Tibial artery (tissue), 4 donors: ENCODE measurements at regions not wholly inside any gene's neighbourhood (a gene's known extent, or its start where the extent isn't known, plus 50 kb on each side); places are given as distances from the start of the nearest gene placed in this dataset.
A peak's percentile ranks its signal among the peaks of the same experiment; 100 is the strongest.

Experiments
- DNase-seq, 2 donors: peaks; one replicate each; pipeline ENCODE4 v3.0.0-alpha.2; 2019
- H3K27ac ChIP-seq, 2 donors: fragments of 200-600 bp; sonication (generic) in 1 of 2; 1 replicate in 1 of 2; 2 replicates in 1 of 2; pipeline ENCODE4 v1.5.1; 2018 to 2019; ENCODE audit warnings: mild to moderate bottlenecking in 1 of 2
- H3K27me3 ChIP-seq, 2 donors: fragments of 200-600 bp; sonication (generic) in 1 of 2; one replicate each; pipeline versions ENCODE4 v1.5.1 to v1.6.0; 2016 to 2019
- H3K36me3 ChIP-seq, 3 donors: fragments of 200-600 bp; sonication (generic) in 2 of 3; one replicate each; pipeline ENCODE4 v1.5.1; 2016 to 2019; ENCODE audit warnings: mild to moderate bottlenecking in 2 of 3
- H3K4me1 ChIP-seq, 4 donors: fragments of 200-600 bp; sonication (generic) in 2 of 4; 1 replicate in 3 of 4; 2 replicates in 1 of 4; pipeline ENCODE4 v1.5.1; 2016 to 2019
- H3K4me3 ChIP-seq, 2 donors: fragments of 200-600 bp; sonication (generic) in 1 of 2; 1 replicate in 1 of 2; 2 replicates in 1 of 2; pipeline ENCODE4 v1.5.1; 2018 to 2019; ENCODE audit warnings: mild to moderate bottlenecking in 2 of 2
- H3K9me3 ChIP-seq, 3 donors: fragments of 200-600 bp; sonication (generic) in 1 of 3; one replicate each; pipeline ENCODE4 v1.5.1; 2016 to 2019
- CTCF ChIP-seq, 2 experiments: fragments of 200-600 bp in 1 of 2; fragments of 450-650 bp in 1 of 2; IDR thresholded peaks; one replicate each; pipeline ENCODE4 v1.5.1; 2017 to 2019; ENCODE audit warnings: antibody characterized with exemption in 2 of 2, mild to moderate bottlenecking in 1 of 2, moderate library complexity in 1 of 2
- intact Hi-C: fragments of 100-400 bp; cut with DNase I; formaldehyde crosslinking; loops from one replicate; pipeline ENCODE4 v1.15.0; 2023; ENCODE audit warnings: low total_unique reads

GRCh38 chr21:16579538-16579937 lies 849.8 kb downstream of the USP25 start:
- DNase-seq, result no peak
- intact Hi-C loops, result no loop called here
- no peaks in the 10 kb centered on the region for H3K27me3 ChIP-seq
- peak overlapping the region in 1 of 2 donors; percentile 35 for H3K27ac ChIP-seq
- no peak for TF ChIP-seq CTCF (IDR thresholded peaks at IDR 0.05)
- no peak overlapping the region for H3K4me3 ChIP-seq
- H3K4me1 ChIP-seq, result peaks cover 0 to 29% (median 2%) of the 10 kb centered on the region in 4 donors
- H3K9me3 ChIP-seq, result no peaks in the 10 kb centered on the region
- H3K36me3 ChIP-seq, result no peaks in the 10 kb centered on the region

- no peak overlapping the region for H3K4me3 ChIP-seq
- H3K9me3 ChIP-seq, result no peaks in the 10 kb centered on the region
- no peaks in the 10 kb centered on the region for H3K27me3 ChIP-seq
- peak overlapping the region in 1 of 2 donors; percentile 35 for H3K27ac ChIP-seq
- intact Hi-C loops, result no loop called here
- DNase-seq, result no peak
- no peak for TF ChIP-seq CTCF (IDR thresholded peaks at IDR 0.05)
- no peaks in the 10 kb centered on the region for H3K36me3 ChIP-seq
- peaks cover 0 to 30% (median 2%) of the 10 kb centered on the region in 4 donors for H3K4me1 ChIP-seq
These were observed 850.9 kb downstream of the USP25 start for GRCh38 chr21:16580661-16581060.

- DNase-seq, result no peak
- Histone ChIP-seq H3K4me1 (peaks cover 0 to 39% (median 4%) of the 10 kb centered on the region in 4 donors), H3K36me3 (no peaks in the 10 kb centered on the region), H3K4me3 (no peak overlapping the region), H3K9me3 (no peaks in the 10 kb centered on the region), H3K27ac (no peak overlapping the region), H3K27me3 (no peaks in the 10 kb centered on the region)
- intact Hi-C loops, result no loop called here
- no peak for TF ChIP-seq CTCF (IDR thresholded peaks at IDR 0.05)
These were observed 853.8 kb downstream of the USP25 start for GRCh38 chr21:16583556-16583955.

- intact Hi-C loops, result no loop called here
- H3K4me1 ChIP-seq, result peaks cover 0 to 34% (median 3%) of the 10 kb centered on the region in 4 donors
- H3K9me3 ChIP-seq, result no peaks in the 10 kb centered on the region
- no peaks in the 10 kb centered on the region for H3K27me3 ChIP-seq
- no peak for TF ChIP-seq CTCF (IDR thresholded peaks at IDR 0.05)
- H3K36me3 ChIP-seq, result no peaks in the 10 kb centered on the region
- no peak overlapping the region for H3K4me3 ChIP-seq
- DNase-seq, result no peak
- no peak overlapping the region for H3K27ac ChIP-seq
These were observed 855.0 kb downstream of the USP25 start for GRCh38 chr21:16584756-16585155.

- Histone ChIP-seq H3K9me3 (no peaks in the 10 kb centered on the region), H3K4me1 (peaks cover 0 to 22% (median 3%) of the 10 kb centered on the region in 4 donors), H3K4me3 (no peak overlapping the region), H3K27me3 (no peaks in the 10 kb centered on the region), H3K36me3 (no peaks in the 10 kb centered on the region), H3K27ac (peak overlapping the region in 1 of 2 donors; percentile 85)
- no peak for TF ChIP-seq CTCF (IDR thresholded peaks at IDR 0.05)
- intact Hi-C loops, result no loop called here
- DNase-seq, result no peak
These were observed 856.1 kb downstream of the USP25 start for GRCh38 chr21:16585896-16586295.

GRCh38 chr21:16587141-16587581 lies 857.4 kb downstream of the USP25 start:
- no peaks in the 10 kb centered on the region for H3K36me3 ChIP-seq
- no peaks in the 10 kb centered on the region for H3K27me3 ChIP-seq
- no peaks in the 10 kb centered on the region for H3K9me3 ChIP-seq
- intact Hi-C loops, result no loop called here
- H3K27ac ChIP-seq, result peak overlapping the region; percentile 76 to 85
- peak overlapping the region; percentile 56 to 59 for H3K4me3 ChIP-seq
- peak; percentile 53 to 77 for DNase-seq
- H3K4me1 ChIP-seq, result peaks cover 0 to 20% (median 3%) of the 10 kb centered on the region in 4 donors
- no peak for TF ChIP-seq CTCF (IDR thresholded peaks at IDR 0.05)
